H1 (cell line): ENCODE measurements at regions not wholly inside any gene's neighbourhood (a gene's known extent, or its start where the extent isn't known, plus 50 kb on each side); places are given as distances from the start of the nearest gene placed in this dataset.
A peak's percentile ranks its signal among the peaks of the same experiment; 100 is the strongest.

ENCODE experiments used
- CTCF ChIA-PET: fragments of 300-600 bp; sonication (Branson Sonifier 250); formaldehyde crosslinking; loops from one replicate; lab custom pipeline; 2021; ENCODE audit not compliant: partially characterized antibody; lab: Charles Lee
- POLR2A ChIA-PET: fragments of 300-600 bp; sonication (Branson Sonifier 250); formaldehyde crosslinking; loops from one replicate; lab custom pipeline; 2021; ENCODE audit warnings: inconsistent platforms; ENCODE audit not compliant: partially characterized antibody; lab: Charles Lee
- DNase-seq, 2 experiments: peaks; one replicate each; pipeline versions ENCODE4 v3.0.0 to v3.0.0-alpha.2; 2010 to 2022; ENCODE audit warnings: low spot score in 2 of 2, low read depth in 1 of 2, mixed read lengths in 1 of 2
- FAIRE-seq: peaks from 2 replicates; lab custom pipeline; 2011; peaks lifted over from hg19 to GRCh38; lab: Jason Lieb, UNC
- H2AFZ ChIP-seq: 2 replicates; pipeline ENCODE4 v1.8.1; 2012; ENCODE audit warnings: low read length, inconsistent platforms
- H2AK5ac ChIP-seq: 2 replicates; pipeline ENCODE4 v1.6.1; 2013; ENCODE audit warnings: low read depth, low read length
- H2BK120ac ChIP-seq: replicated peaks from 2 replicates; pipeline ENCODE3; 2013; ENCODE audit warnings: low read depth, low read length, inconsistent platforms
- H2BK12ac ChIP-seq: 2 replicates; pipeline ENCODE4 v1.6.1; 2013; ENCODE audit warnings: low read depth, low read length
- H2BK15ac ChIP-seq: 2 replicates; pipeline ENCODE4 v1.6.1; 2013; ENCODE audit warnings: low read length
- H2BK20ac ChIP-seq: 2 replicates; pipeline ENCODE4 v1.6.1; 2013; ENCODE audit warnings: low read length
- H2BK5ac ChIP-seq: 2 replicates; pipeline ENCODE4 v1.6.1; 2013; ENCODE audit warnings: low read depth, low read length
- H3K14ac ChIP-seq: 2 replicates; pipeline ENCODE4 v1.6.1; 2013; ENCODE audit warnings: inconsistent platforms; ENCODE audit not compliant: insufficient read length
- H3K18ac ChIP-seq: 2 replicates; pipeline ENCODE4 v1.6.1; 2013; ENCODE audit warnings: low read length; ENCODE audit errors: extremely low read depth
- H3K23ac ChIP-seq: 2 replicates; pipeline ENCODE4 v1.6.1; 2013; ENCODE audit warnings: inconsistent platforms; ENCODE audit not compliant: insufficient read length
- H3K23me2 ChIP-seq: 2 replicates; pipeline ENCODE4 v1.6.1; 2013; ENCODE audit warnings: low read depth, low read length
- H3K27ac ChIP-seq: 2 replicates; pipeline ENCODE4 v1.6.1; 2011; ENCODE audit warnings: low read depth, low read length, inconsistent platforms
- H3K27me3 ChIP-seq, 4 experiments: replicated peaks in 1 of 4; 1 replicate in 1 of 4; 2 replicates in 3 of 4; pipeline versions ENCODE4 v1.6.1 to v1.8.1; 2011 to 2013; ENCODE audit warnings: low read length in 3 of 4, mild to moderate bottlenecking in 3 of 4, inconsistent platforms in 2 of 4, mixed read lengths in 2 of 4, moderate library complexity in 1 of 4; ENCODE audit not compliant: control insufficient read depth in 3 of 4, insufficient read depth in 3 of 4; ENCODE audit errors: extremely low read depth in 1 of 4
- H3K36me3 ChIP-seq, 4 experiments: 2 replicates each; pipeline versions ENCODE4 v1.6.1 to v1.8.1; 2011 to 2013; ENCODE audit warnings: mild to moderate bottlenecking in 4 of 4, low read length in 3 of 4, moderate library complexity in 2 of 4, control low read depth in 1 of 4, inconsistent platforms in 1 of 4; ENCODE audit not compliant: insufficient read depth in 4 of 4, control insufficient read depth in 2 of 4
- H3K4ac ChIP-seq: replicated peaks from 2 replicates; pipeline ENCODE3; 2013; ENCODE audit warnings: low read length, low read depth, mixed read lengths, inconsistent platforms; ENCODE audit not compliant: insufficient read length
- H3K4me1 ChIP-seq, 4 experiments: replicated peaks in 1 of 4; 1 replicate in 1 of 4; 2 replicates in 3 of 4; pipeline versions ENCODE4 v1.6.1 to v1.8.1; 2011 to 2013; ENCODE audit warnings: low read length in 3 of 4, inconsistent platforms in 2 of 4, mixed read lengths in 1 of 4; ENCODE audit not compliant: insufficient read depth in 4 of 4, control insufficient read depth in 3 of 4
- H3K4me2 ChIP-seq, 2 experiments: 2 replicates each; pipeline versions ENCODE4 v1.6.1 to v1.8.1; 2011 to 2013; ENCODE audit warnings: low read depth in 2 of 2, low read length in 2 of 2, control low read depth in 1 of 2, inconsistent platforms in 1 of 2, mild to moderate bottlenecking in 1 of 2; ENCODE audit not compliant: insufficient read depth in 1 of 2
- H3K4me3 ChIP-seq, 4 experiments: fragments of 200-600, 300-600 bp in 1 of 4; sonication (generic), shearing (Covaris generic), sonication (Bioruptor Twin) in 1 of 4; 2 replicates each; pipeline versions ENCODE4 v1.5.1 to v1.8.1; 2011 to 2016; ENCODE audit warnings: low read length in 4 of 4, low read depth in 3 of 4, control low read depth in 2 of 4, inconsistent platforms in 2 of 4, mild to moderate bottlenecking in 2 of 4, mixed read lengths in 1 of 4, moderate library complexity in 1 of 4; ENCODE audit not compliant: insufficient read depth in 2 of 4; ENCODE audit errors: extremely low read depth in 1 of 4
- H3K56ac ChIP-seq: replicated peaks from 2 replicates; pipeline ENCODE3; 2013; ENCODE audit warnings: low read depth, mild to moderate bottlenecking, mixed read lengths, low read length, inconsistent platforms; ENCODE audit not compliant: insufficient read length
- H3K79me1 ChIP-seq: 2 replicates; pipeline ENCODE4 v1.6.1; 2013; ENCODE audit warnings: low read depth, low read length, control low read depth
- H3K79me2 ChIP-seq, 2 experiments: 2 replicates each; pipeline versions ENCODE4 v1.6.1 to v1.8.1; 2012 to 2013; ENCODE audit warnings: low read length in 2 of 2, mild to moderate bottlenecking in 2 of 2, inconsistent platforms in 1 of 2; ENCODE audit not compliant: insufficient read depth in 2 of 2, control insufficient read depth in 1 of 2
- H3K9ac ChIP-seq, 4 experiments: replicated peaks in 1 of 4; 1 replicate in 1 of 4; 2 replicates in 3 of 4; pipeline versions ENCODE4 v1.6.1 to v1.8.1; 2011 to 2013; ENCODE audit warnings: low read depth in 3 of 4, low read length in 3 of 4, control low read depth in 2 of 4, mild to moderate bottlenecking in 2 of 4, moderate library complexity in 2 of 4, inconsistent platforms in 1 of 4; ENCODE audit errors: extremely low read depth in 1 of 4
- H3K9me3 ChIP-seq, 2 experiments: 2 replicates each; pipeline versions ENCODE4 v1.6.1 to v1.8.1; 2012 to 2013; ENCODE audit warnings: mild to moderate bottlenecking in 2 of 2, moderate library complexity in 2 of 2, control low read depth in 1 of 2, inconsistent platforms in 1 of 2, low read depth in 1 of 2, low read length in 1 of 2, mixed read lengths in 1 of 2; ENCODE audit not compliant: insufficient read depth in 2 of 2
- H4K20me1 ChIP-seq, 2 experiments: replicated peaks in 1 of 2; 2 replicates each; pipeline versions ENCODE3 to v1.8.1; 2011 to 2013; ENCODE audit warnings: inconsistent platforms in 2 of 2, low read length in 2 of 2, mild to moderate bottlenecking in 1 of 2; ENCODE audit not compliant: insufficient read depth in 2 of 2, control insufficient read depth in 1 of 2
- H4K5ac ChIP-seq: 2 replicates; pipeline ENCODE4 v1.6.1; 2013; ENCODE audit warnings: low read length, low read depth, mixed read lengths, inconsistent platforms; ENCODE audit not compliant: insufficient read length
- H4K8ac ChIP-seq: 2 replicates; pipeline ENCODE4 v1.8.0; 2013; ENCODE audit warnings: mild to moderate bottlenecking, moderate library complexity, low read length, inconsistent platforms; ENCODE audit not compliant: insufficient read depth; ENCODE audit errors: extremely low read depth
- H4K91ac ChIP-seq: replicated peaks from 2 replicates; pipeline ENCODE3; 2013; ENCODE audit warnings: low read length, mixed read lengths, inconsistent platforms; ENCODE audit not compliant: insufficient read length
- BCL11A ChIP-seq, 2 experiments: IDR thresholded peaks; one replicate each; pipeline ENCODE4 v1.6.1; 2011; ENCODE audit warnings: low read depth in 2 of 2, low read length in 2 of 2, mild to moderate bottlenecking in 2 of 2
- CEBPB ChIP-seq: IDR thresholded peaks from 2 replicates; pipeline ENCODE4 v1.6.1; 2012; ENCODE audit warnings: low read depth, low read length
- EP300 ChIP-seq, 2 experiments: IDR thresholded peaks; 1 replicate in 1 of 2; 2 replicates in 1 of 2; pipeline ENCODE4 v1.6.1; 2011 to 2012; ENCODE audit warnings: low read depth in 2 of 2, low read length in 2 of 2, mild to moderate bottlenecking in 2 of 2, borderline replicate concordance in 1 of 2, inconsistent platforms in 1 of 2, moderate library complexity in 1 of 2
- FOSL1 ChIP-seq: IDR thresholded peaks from 2 replicates; pipeline ENCODE4 v1.6.1; 2011; ENCODE audit warnings: mild to moderate bottlenecking, low read depth, low read length, moderate library complexity; ENCODE audit not compliant: insufficient read depth
- GABPA ChIP-seq: IDR thresholded peaks from 2 replicates; pipeline ENCODE4 v1.6.1; 2011; ENCODE audit warnings: mild to moderate bottlenecking, low read length, moderate library complexity, borderline replicate concordance; ENCODE audit not compliant: insufficient read depth
- GTF2F1 ChIP-seq: IDR thresholded peaks from 2 replicates; pipeline ENCODE4 v1.6.1; 2012; ENCODE audit warnings: low read depth, low read length, improper control_type of control experiment, borderline replicate concordance
- JUND ChIP-seq: IDR thresholded peaks from 2 replicates; pipeline ENCODE4 v1.6.1; 2011; ENCODE audit warnings: mild to moderate bottlenecking, improper control_type of control experiment, low read length
- KDM1A ChIP-seq: fragments of 200-600, 300-600 bp; sonication (generic); IDR thresholded peaks from 2 replicates; pipeline ENCODE4 v1.7.1; 2016; ENCODE audit warnings: mild to moderate bottlenecking, low read length, borderline replicate concordance
- POLR2A ChIP-seq, 2 experiments: IDR thresholded peaks; 1 replicate in 1 of 2; 2 replicates in 1 of 2; pipeline ENCODE4 v1.6.1; 2011; ENCODE audit warnings: low read depth in 2 of 2, low read length in 2 of 2, mild to moderate bottlenecking in 2 of 2; ENCODE audit errors: control extremely low read depth in 1 of 2
- SAP30 ChIP-seq: fragments of 300-600 bp; sonication (generic); IDR thresholded peaks from 2 replicates; pipeline ENCODE4 v1.7.1; 2012; ENCODE audit warnings: low read length, moderate library complexity, mild to moderate bottlenecking, inconsistent platforms; ENCODE audit not compliant: insufficient read depth, insufficient replicate concordance
- WGBS, 2 experiments: shearing (Covaris generic) in 1 of 2; methylation state at CpG; one replicate each; pipeline versions ENCODE4 v1.1.6 to v1.1.7; 2013 to 2015; ENCODE audit warnings: low lambda C conversion rate in 2 of 2, mixed read lengths in 2 of 2, inconsistent platforms in 1 of 2, low coverage in 1 of 2, missing lambda C conversion rate in 1 of 2; ENCODE audit not compliant: insufficient replicate concordance in 2 of 2, insufficient coverage in 1 of 2, insufficient read length in 1 of 2; ENCODE audit errors: extremely low coverage in 1 of 2, missing lambda C conversion rate in 1 of 2; 5-methylcytosine and 5-hydroxymethylcytosine counted together
- TF ChIP-seq, protein P1 (sequence below), 3 experiments: IDR thresholded peaks; 1 replicate in 2 of 3; 2 replicates in 1 of 3; pipeline versions ENCODE4 v1.5.1 to v1.6.1; 2011; ENCODE audit warnings: low read length in 3 of 3, mild to moderate bottlenecking in 3 of 3, inconsistent platforms in 2 of 3, low read depth in 1 of 3, moderate library complexity in 1 of 3; ENCODE audit not compliant: insufficient read depth in 1 of 3; ENCODE audit errors: control extremely low read depth in 1 of 3

DNA sequence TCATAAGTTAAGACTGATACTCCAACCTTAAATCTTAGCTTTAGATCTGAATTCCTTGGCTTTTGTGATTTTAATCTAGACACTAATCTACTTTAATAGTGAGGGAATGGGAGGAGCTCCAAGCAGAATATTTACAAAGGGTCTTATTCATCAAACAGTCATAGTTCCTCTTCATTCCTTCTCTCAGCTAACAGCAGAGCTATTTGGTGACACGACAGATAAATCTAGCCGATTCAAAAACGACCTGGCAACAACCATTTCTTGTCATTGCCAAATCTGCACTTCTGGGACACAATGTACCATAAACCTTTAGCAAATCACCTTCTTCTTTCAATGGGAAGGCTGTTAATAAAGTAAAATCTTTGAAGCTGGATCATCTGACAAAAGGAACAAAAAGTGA is 52.8 kb upstream of the FOXD3 start:
- ChIA-PET CTCF (interaction anchor here (1.6 kb wide), 1 partner anchor 12 kb away, joined by 5 read pairs; no protein-coding TSS in a partner anchor), POLR2A (interaction anchor here (0.6 kb wide), 1 partner anchor 10 kb away, joined by 5 read pairs; no protein-coding TSS in a partner anchor)
- H4K8ac ChIP-seq: no peak overlapping the region
- H4K20me1 ChIP-seq: no peaks in the 10 kb centered on the region
- no peak overlapping the region for H3K56ac ChIP-seq
- no peaks in the 10 kb centered on the region for H3K27me3 ChIP-seq
- no peak overlapping the region for H3K4me2 ChIP-seq
- H3K36me3 ChIP-seq: no peaks in the 10 kb centered on the region
- DNase-seq (no peak), FAIRE-seq (peak; percentile 57)
- H3K4me3 ChIP-seq: no peak overlapping the region
- H3K9ac ChIP-seq: no peak overlapping the region
- H3K79me1 ChIP-seq: no peaks in the 10 kb centered on the region
- no peaks in the 10 kb centered on the region for H3K4me1 ChIP-seq
- H3K18ac ChIP-seq: no peak overlapping the region
- H3K23ac ChIP-seq: no peak overlapping the region
- no peak overlapping the region for H2BK120ac ChIP-seq
- no peak overlapping the region for H2BK12ac ChIP-seq
- H3K23me2 ChIP-seq: no peaks in the 10 kb centered on the region
- no peak overlapping the region for H2AK5ac ChIP-seq
- H2BK5ac ChIP-seq: no peak overlapping the region
- no peak overlapping the region for H4K91ac ChIP-seq
- TF ChIP-seq GTF2F1 (no peak), SAP30 (no peak), GABPA (no peak), POLR2A (IDR thresholded peaks at IDR 0.05; ENCODE audit: control extremely low read depth in 1 of 2, low read depth in 2 of 2, low read length in 2 of 2) (no peak), JUND (no peak), KDM1A (no peak), BCL11A (IDR thresholded peaks at IDR 0.05; ENCODE audit: low read depth in 2 of 2, low read length in 2 of 2) (no peak), EP300 (IDR thresholded peaks at IDR 0.05; ENCODE audit: borderline replicate concordance in 1 of 2, low read depth in 2 of 2, low read length in 2 of 2) (no peak), CEBPB (no peak), FOSL1 (no peak)
- TF ChIP-seq, protein P1, sequence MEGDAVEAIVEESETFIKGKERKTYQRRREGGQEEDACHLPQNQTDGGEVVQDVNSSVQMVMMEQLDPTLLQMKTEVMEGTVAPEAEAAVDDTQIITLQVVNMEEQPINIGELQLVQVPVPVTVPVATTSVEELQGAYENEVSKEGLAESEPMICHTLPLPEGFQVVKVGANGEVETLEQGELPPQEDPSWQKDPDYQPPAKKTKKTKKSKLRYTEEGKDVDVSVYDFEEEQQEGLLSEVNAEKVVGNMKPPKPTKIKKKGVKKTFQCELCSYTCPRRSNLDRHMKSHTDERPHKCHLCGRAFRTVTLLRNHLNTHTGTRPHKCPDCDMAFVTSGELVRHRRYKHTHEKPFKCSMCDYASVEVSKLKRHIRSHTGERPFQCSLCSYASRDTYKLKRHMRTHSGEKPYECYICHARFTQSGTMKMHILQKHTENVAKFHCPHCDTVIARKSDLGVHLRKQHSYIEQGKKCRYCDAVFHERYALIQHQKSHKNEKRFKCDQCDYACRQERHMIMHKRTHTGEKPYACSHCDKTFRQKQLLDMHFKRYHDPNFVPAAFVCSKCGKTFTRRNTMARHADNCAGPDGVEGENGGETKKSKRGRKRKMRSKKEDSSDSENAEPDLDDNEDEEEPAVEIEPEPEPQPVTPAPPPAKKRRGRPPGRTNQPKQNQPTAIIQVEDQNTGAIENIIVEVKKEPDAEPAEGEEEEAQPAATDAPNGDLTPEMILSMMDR (IDR thresholded peaks at IDR 0.05; ENCODE audit: control extremely low read depth in 1 of 3, insufficient read depth in 1 of 3, low read depth in 1 of 3, low read length in 3 of 3): no peak
- H3K9me3 ChIP-seq: no peaks in the 10 kb centered on the region
- 73% methylated on average over 3 of the region's 3 CpGs; no CpG with 5 or more reads in 1 of the 2 experiments for WGBS, 2 experiments
- H2BK15ac ChIP-seq: no peak overlapping the region
- no peak overlapping the region for H3K14ac ChIP-seq
- H3K27ac ChIP-seq: no peak overlapping the region
- H3K4ac ChIP-seq: no peak overlapping the region
- H2BK20ac ChIP-seq: no peak overlapping the region
- H3K79me2 ChIP-seq: no peaks in the 10 kb centered on the region
- H2AFZ ChIP-seq: 0 out of 2 replicates have a peak overlapping the region, but pooled peaks have one; percentile 16
- no peak overlapping the region for H4K5ac ChIP-seq
